ENCODE measurements at regions not wholly inside any gene's neighbourhood (a gene's known extent, or its start where the extent isn't known, plus 50 kb on each side); places are given as distances from the start of the nearest gene placed in this dataset.

DNA sequence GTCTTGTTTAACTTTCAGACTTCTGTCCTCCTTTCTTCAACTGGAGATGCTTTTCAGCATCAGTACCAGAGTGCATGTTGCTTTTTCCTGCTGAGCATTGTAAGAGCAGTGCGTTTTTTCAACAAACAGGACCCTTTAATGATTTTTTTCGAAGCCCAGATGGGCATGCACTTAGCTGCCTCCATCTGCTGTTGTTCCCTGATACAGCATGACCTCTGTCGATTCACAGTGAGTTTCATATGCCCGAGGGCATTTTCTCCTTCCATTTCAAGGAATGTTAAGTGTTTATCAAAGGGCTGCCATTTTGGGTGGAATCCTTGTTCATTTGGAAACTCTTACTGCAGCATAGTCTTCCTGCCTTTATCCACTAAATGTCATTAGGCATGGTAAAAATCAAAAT lies 428.6 kb downstream of the DTHD1 start:
- H3K4me3 ChIP-seq (ENCODE audit: low read depth, low read length), result no peak overlapping the region

DNA sequence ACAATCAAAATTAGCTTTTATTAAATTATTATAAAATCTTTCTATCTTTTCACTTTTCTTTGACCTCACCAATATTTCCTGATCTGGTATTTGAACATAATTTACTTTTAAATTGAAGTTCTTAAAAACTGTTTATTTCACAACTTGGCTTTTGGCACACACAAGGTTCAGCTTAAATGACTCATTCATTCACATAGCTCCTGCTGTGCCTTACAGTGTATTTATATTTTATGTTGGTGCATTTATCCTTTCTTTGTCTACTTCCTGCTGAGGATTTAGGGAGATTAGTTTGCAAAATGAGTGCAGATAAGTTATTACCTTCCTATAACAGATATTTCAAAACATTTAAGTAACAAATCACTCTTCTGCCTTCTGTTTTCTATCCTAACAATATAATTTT lies 430.6 kb downstream of the DTHD1 start:
- CTCF ChIA-PET, result no interaction called here
- H3K36me3 ChIP-seq (ENCODE audit: control insufficient read depth in 2 of 2, insufficient read depth in 1 of 2, low read length in 2 of 2), result no peaks in the 10 kb centered on the region
- no peaks in the 10 kb centered on the region for H3K9me3 ChIP-seq (ENCODE audit: control insufficient read depth, insufficient read depth, low read depth, low read length)
- no peak overlapping the region for H3K4me3 ChIP-seq (ENCODE audit: low read depth, low read length)
- H3K27ac ChIP-seq (ENCODE audit: extremely low read depth, low read depth, low read length), result no peak overlapping the region
- no peak for TF ChIP-seq ZNF48 (tag by site-specific recombination; IDR thresholded peaks at IDR 0.05)
- no peak for TF ChIP-seq OSR2 (tag by site-specific recombination; IDR thresholded peaks at IDR 0.05)
- TF ChIP-seq ZNF423 (tag by site-specific recombination; IDR thresholded peaks at IDR 0.05), result no peak
- POLR2A ChIA-PET, result no interaction called here
- no peaks in the 10 kb centered on the region for H3K4me1 ChIP-seq (ENCODE audit: control insufficient read depth, insufficient read depth, low read length)

More for the DNA sequence above, 428.6 kb downstream of the DTHD1 start:
- H3K27ac ChIP-seq (ENCODE audit: extremely low read depth, low read depth, low read length), result no peak overlapping the region
- CTCF ChIA-PET, result no interaction called here
- H3K36me3 ChIP-seq (ENCODE audit: control insufficient read depth in 2 of 2, insufficient read depth in 1 of 2, low read length in 2 of 2), result no peaks in the 10 kb centered on the region
- POLR2A ChIA-PET, result no interaction called here
- H3K4me1 ChIP-seq (ENCODE audit: control insufficient read depth, insufficient read depth, low read length), result no peaks in the 10 kb centered on the region
- H3K9me3 ChIP-seq (ENCODE audit: control insufficient read depth, insufficient read depth, low read depth, low read length), result no peaks in the 10 kb centered on the region
- no peak for TF ChIP-seq ZNF843 (tag by site-specific recombination; IDR thresholded peaks at IDR 0.05)

DNA sequence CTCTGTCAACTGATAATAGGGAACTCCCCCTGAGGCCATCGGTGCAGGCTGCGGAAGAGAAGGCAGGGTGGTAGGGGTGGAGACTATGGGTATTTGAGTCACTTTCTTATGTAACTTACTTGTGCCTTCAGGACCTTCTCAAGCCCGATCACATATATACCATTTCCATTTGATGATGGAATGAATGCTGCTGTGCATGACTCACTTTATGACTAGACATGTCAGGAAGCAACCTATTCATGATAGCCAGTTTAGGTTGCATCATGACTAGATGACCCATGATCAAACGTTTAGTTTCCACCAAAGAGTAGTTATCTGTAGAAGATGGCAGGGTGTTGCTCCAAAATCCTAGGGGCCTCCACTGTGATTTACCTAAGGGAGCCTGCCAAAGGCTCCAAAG lies 435.5 kb downstream of the DTHD1 start:
- Histone ChIP-seq H3K4me1 (ENCODE audit: control insufficient read depth, insufficient read depth, low read length) (no peaks in the 10 kb centered on the region), H3K9me3 (ENCODE audit: control insufficient read depth, insufficient read depth, low read depth, low read length) (no peaks in the 10 kb centered on the region), H3K27ac (ENCODE audit: extremely low read depth, low read depth, low read length) (no peak overlapping the region), H3K36me3 (ENCODE audit: control insufficient read depth in 2 of 2, insufficient read depth in 1 of 2, low read length in 2 of 2) (no peaks in the 10 kb centered on the region), H3K4me3 (ENCODE audit: low read depth, low read length) (no peak overlapping the region)
- TF ChIP-seq ZNF585B (tag by site-specific recombination; IDR thresholded peaks at IDR 0.05) (no peak), BCL11A (tag by site-specific recombination; IDR thresholded peaks at IDR 0.05; ENCODE audit: low read depth) (no peak), ZNF23 (tag by site-specific recombination; IDR thresholded peaks at IDR 0.05; ENCODE audit: borderline replicate concordance) (no peak), ZNF521 (tag by site-specific recombination; IDR thresholded peaks at IDR 0.05) (no peak), ZNF514 (tag by site-specific recombination; IDR thresholded peaks at IDR 0.05) (no peak), ZNF223 (tag by site-specific recombination; IDR thresholded peaks at IDR 0.05) (no peak), ZNF16 (tag by site-specific recombination; IDR thresholded peaks at IDR 0.05; ENCODE audit: low read depth) (no peak), ZNF548 (tag by site-specific recombination; IDR thresholded peaks at IDR 0.05) (no peak), ZNF211 (tag by site-specific recombination; IDR thresholded peaks at IDR 0.05; ENCODE audit: low read depth) (no peak), ZNF473 (tag by site-specific recombination; IDR thresholded peaks at IDR 0.05) (no peak)
- TF ChIP-seq, protein P1, sequence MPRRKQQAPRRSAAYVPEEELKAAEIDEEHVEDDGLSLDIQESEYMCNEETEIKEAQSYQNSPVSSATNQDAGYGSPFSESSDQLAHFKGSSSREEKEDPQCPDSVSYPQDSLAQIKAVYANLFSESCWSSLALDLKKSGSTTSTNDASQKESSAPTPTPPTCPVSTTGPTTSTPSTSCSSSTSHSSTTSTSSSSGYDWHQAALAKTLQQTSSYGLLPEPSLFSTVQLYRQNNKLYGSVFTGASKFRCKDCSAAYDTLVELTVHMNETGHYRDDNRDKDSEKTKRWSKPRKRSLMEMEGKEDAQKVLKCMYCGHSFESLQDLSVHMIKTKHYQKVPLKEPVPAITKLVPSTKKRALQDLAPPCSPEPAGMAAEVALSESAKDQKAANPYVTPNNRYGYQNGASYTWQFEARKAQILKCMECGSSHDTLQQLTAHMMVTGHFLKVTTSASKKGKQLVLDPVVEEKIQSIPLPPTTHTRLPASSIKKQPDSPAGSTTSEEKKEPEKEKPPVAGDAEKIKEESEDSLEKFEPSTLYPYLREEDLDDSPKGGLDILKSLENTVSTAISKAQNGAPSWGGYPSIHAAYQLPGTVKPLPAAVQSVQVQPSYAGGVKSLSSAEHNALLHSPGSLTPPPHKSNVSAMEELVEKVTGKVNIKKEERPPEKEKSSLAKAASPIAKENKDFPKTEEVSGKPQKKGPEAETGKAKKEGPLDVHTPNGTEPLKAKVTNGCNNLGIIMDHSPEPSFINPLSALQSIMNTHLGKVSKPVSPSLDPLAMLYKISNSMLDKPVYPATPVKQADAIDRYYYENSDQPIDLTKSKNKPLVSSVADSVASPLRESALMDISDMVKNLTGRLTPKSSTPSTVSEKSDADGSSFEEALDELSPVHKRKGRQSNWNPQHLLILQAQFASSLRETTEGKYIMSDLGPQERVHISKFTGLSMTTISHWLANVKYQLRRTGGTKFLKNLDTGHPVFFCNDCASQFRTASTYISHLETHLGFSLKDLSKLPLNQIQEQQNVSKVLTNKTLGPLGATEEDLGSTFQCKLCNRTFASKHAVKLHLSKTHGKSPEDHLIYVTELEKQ (tag by site-specific recombination; IDR thresholded peaks at IDR 0.05; ENCODE audit: borderline replicate concordance), result no peak
- TF ChIP-seq, protein P2, sequence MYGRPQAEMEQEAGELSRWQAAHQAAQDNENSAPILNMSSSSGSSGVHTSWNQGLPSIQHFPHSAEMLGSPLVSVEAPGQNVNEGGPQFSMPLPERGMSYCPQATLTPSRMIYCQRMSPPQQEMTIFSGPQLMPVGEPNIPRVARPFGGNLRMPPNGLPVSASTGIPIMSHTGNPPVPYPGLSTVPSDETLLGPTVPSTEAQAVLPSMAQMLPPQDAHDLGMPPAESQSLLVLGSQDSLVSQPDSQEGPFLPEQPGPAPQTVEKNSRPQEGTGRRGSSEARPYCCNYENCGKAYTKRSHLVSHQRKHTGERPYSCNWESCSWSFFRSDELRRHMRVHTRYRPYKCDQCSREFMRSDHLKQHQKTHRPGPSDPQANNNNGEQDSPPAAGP (tag by site-specific recombination; IDR thresholded peaks at IDR 0.05), result no peak
- TF ChIP-seq, protein P3, sequence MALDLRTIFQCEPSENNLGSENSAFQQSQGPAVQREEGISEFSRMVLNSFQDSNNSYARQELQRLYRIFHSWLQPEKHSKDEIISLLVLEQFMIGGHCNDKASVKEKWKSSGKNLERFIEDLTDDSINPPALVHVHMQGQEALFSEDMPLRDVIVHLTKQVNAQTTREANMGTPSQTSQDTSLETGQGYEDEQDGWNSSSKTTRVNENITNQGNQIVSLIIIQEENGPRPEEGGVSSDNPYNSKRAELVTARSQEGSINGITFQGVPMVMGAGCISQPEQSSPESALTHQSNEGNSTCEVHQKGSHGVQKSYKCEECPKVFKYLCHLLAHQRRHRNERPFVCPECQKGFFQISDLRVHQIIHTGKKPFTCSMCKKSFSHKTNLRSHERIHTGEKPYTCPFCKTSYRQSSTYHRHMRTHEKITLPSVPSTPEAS (tag by site-specific recombination; IDR thresholded peaks at IDR 0.05), result no peak
- TF ChIP-seq, protein P4, sequence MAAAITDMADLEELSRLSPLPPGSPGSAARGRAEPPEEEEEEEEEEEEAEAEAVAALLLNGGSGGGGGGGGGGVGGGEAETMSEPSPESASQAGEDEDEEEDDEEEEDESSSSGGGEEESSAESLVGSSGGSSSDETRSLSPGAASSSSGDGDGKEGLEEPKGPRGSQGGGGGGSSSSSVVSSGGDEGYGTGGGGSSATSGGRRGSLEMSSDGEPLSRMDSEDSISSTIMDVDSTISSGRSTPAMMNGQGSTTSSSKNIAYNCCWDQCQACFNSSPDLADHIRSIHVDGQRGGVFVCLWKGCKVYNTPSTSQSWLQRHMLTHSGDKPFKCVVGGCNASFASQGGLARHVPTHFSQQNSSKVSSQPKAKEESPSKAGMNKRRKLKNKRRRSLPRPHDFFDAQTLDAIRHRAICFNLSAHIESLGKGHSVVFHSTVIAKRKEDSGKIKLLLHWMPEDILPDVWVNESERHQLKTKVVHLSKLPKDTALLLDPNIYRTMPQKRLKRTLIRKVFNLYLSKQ (tag by site-specific recombination; IDR thresholded peaks at IDR 0.05; ENCODE audit: borderline replicate concordance), result no peak
- POLR2A ChIA-PET, result no interaction called here
- CTCF ChIA-PET, result no interaction called here

Measured in HEK293 (cell line).